Stimulated activated naive CD4-positive, alpha-beta T cell (primary cell): ENCODE measurements at regions not wholly inside any gene's neighbourhood (a gene's known extent, or its start where the extent isn't known, plus 50 kb on each side); places are given as distances from the start of the nearest gene placed in this dataset.

ENCODE experiments used
- DNase-seq, 6 experiments: peaks; one replicate each; lab custom pipeline; 2025; lab: John Stamatoyannopoulos, UW

- DNase-seq: no peak
These were observed 218.4 kb upstream of the TMEM161B start for GRCh38 chr5:88487066-88487465.

- DNase-seq: no peak
These were observed 217.8 kb upstream of the TMEM161B start for GRCh38 chr5:88486431-88486830.

- no peak for DNase-seq
These were observed 216.9 kb upstream of the TMEM161B start for GRCh38 chr5:88485531-88485930.

GRCh38 chr5:88483964-88484672, 215.5 kb upstream of the TMEM161B start:
- no peak for DNase-seq

- no peak for DNase-seq
These were observed 212.3 kb upstream of the TMEM161B start for GRCh38 chr5:88480801-88481499.

GRCh38 chr5:88480245-88480644, 211.6 kb upstream of the TMEM161B start:
- no peak for DNase-seq

- no peak for DNase-seq
These were observed 205.9 kb upstream of the TMEM161B start for GRCh38 chr5:88474574-88474973.

- no peak for DNase-seq
These were observed 202.1 kb upstream of the TMEM161B start for GRCh38 chr5:88470745-88471144.

- no peak for DNase-seq
These were observed 191.3 kb upstream of the TMEM161B start for GRCh38 chr5:88459971-88460370.

- DNase-seq: no peak
These were observed 184.2 kb upstream of the TMEM161B start for GRCh38 chr5:88452820-88453219.

GRCh38 chr5:88450239-88450638, 181.6 kb upstream of the TMEM161B start:
- DNase-seq: no peak

- DNase-seq: no peak
These were observed 169.4 kb upstream of the TMEM161B start for GRCh38 chr5:88438006-88438405.

- no peak for DNase-seq
These were observed 167.6 kb upstream of the TMEM161B start for GRCh38 chr5:88436290-88436689.

GRCh38 chr5:88428633-88429032, 160.0 kb upstream of the TMEM161B start:
- DNase-seq: no peak

GRCh38 chr5:88426441-88426840, 157.8 kb upstream of the TMEM161B start:
- DNase-seq: no peak

- no peak for DNase-seq
These were observed 156.5 kb upstream of the TMEM161B start for GRCh38 chr5:88425124-88425523.

GRCh38 chr5:88419931-88420330, 151.3 kb upstream of the TMEM161B start:
- DNase-seq: no peak

- no peak for DNase-seq
These were observed 138.7 kb upstream of the TMEM161B start for GRCh38 chr5:88407341-88407740.

GRCh38 chr5:88405783-88406182, 137.1 kb upstream of the TMEM161B start:
- DNase-seq: no peak

GRCh38 chr5:88404405-88404804, 135.8 kb upstream of the TMEM161B start:
- DNase-seq: no peak

- no peak for DNase-seq
These were observed 133.0 kb upstream of the TMEM161B start for GRCh38 chr5:88401686-88402085.

- DNase-seq: no peak
These were observed 132.6 kb upstream of the TMEM161B start for GRCh38 chr5:88401228-88401627.

GRCh38 chr5:88399561-88399960, 130.9 kb upstream of the TMEM161B start:
- no peak for DNase-seq

GRCh38 chr5:88398316-88398715, 129.7 kb upstream of the TMEM161B start:
- DNase-seq: no peak
